Inflammatory macrophage treated with lipopolysaccharide for 4 hours (primary cell): ENCODE measurements at regions not wholly inside any gene's neighbourhood (a gene's known extent, or its start where the extent isn't known, plus 50 kb on each side); places are given as distances from the start of the nearest gene placed in this dataset.
"Not testable (repeated sequence)": the region's sequence is repeated elsewhere in the genome, so short reads cannot be mapped to it uniquely, and the experiment has no call there.

Experiments used
- DNase-seq: peaks from one replicate; pipeline ENCODE4 v3.0.0-alpha.2; 2020

- no peak for DNase-seq
These were observed 51.9 kb upstream of the ALX4 start for GRCh38 chr11:44361813-44362212.

- DNase-seq, result no peak
These were observed 53.2 kb upstream of the ALX4 start for GRCh38 chr11:44363116-44363515.

GRCh38 chr11:44364596-44364995, 54.7 kb upstream of the ALX4 start:
- no peak for DNase-seq

GRCh38 chr11:44365616-44366015, 55.7 kb upstream of the ALX4 start:
- DNase-seq, result no peak

- DNase-seq, result no peak
These were observed 56.1 kb upstream of the ALX4 start for GRCh38 chr11:44366026-44366425.

GRCh38 chr11:44366741-44367140, 56.8 kb upstream of the ALX4 start:
- no peak for DNase-seq

GRCh38 chr11:44367452-44367851, 57.5 kb upstream of the ALX4 start:
- DNase-seq, result no peak

GRCh38 chr11:44368886-44369285, 58.9 kb upstream of the ALX4 start:
- DNase-seq, result no peak

GRCh38 chr11:44371042-44371441, 61.1 kb upstream of the ALX4 start:
- not testable (repeated sequence) for DNase-seq

GRCh38 chr11:44371706-44372105, 61.8 kb upstream of the ALX4 start:
- DNase-seq, result no peak

GRCh38 chr11:44372989-44373388, 63.0 kb upstream of the ALX4 start:
- no peak for DNase-seq

- DNase-seq, result no peak
These were observed 64.1 kb upstream of the ALX4 start for GRCh38 chr11:44374001-44374400.

- no peak for DNase-seq
These were observed 66.5 kb upstream of the ALX4 start for GRCh38 chr11:44376423-44376822.

GRCh38 chr11:44377121-44377520, 67.2 kb upstream of the ALX4 start:
- no peak for DNase-seq

- DNase-seq, result no peak
These were observed 68.0 kb upstream of the ALX4 start for GRCh38 chr11:44377914-44378321.

GRCh38 chr11:44379141-44380008, 69.4 kb upstream of the ALX4 start:
- no peak for DNase-seq

GRCh38 chr11:44380009-44380313, 70.0 kb upstream of the ALX4 start:
- DNase-seq, result no peak

- no peak for DNase-seq
These were observed 70.9 kb upstream of the ALX4 start for GRCh38 chr11:44380820-44381219.

GRCh38 chr11:44381261-44381660, 71.3 kb upstream of the ALX4 start:
- DNase-seq, result no peak

- DNase-seq, result no peak
These were observed 72.2 kb upstream of the ALX4 start for GRCh38 chr11:44382118-44382517.

- no peak for DNase-seq
These were observed 72.8 kb upstream of the ALX4 start for GRCh38 chr11:44382656-44383240.

GRCh38 chr11:44383246-44383645, 73.3 kb upstream of the ALX4 start:
- DNase-seq, result no peak

- DNase-seq, result no peak
These were observed 77.5 kb upstream of the ALX4 start for GRCh38 chr11:44387415-44387814.

- DNase-seq, result no peak
These were observed 77.9 kb upstream of the ALX4 start for GRCh38 chr11:44387825-44388224.
